HUDEP-2 (cell line): ENCODE measurements at regions not wholly inside any gene's neighbourhood (a gene's known extent, or its start where the extent isn't known, plus 50 kb on each side); places are given as distances from the start of the nearest gene placed in this dataset.
"Not testable (repeated sequence)": the region's sequence is repeated elsewhere in the genome, so short reads cannot be mapped to it uniquely, and the experiment has no call there.

Experiments
- DNase-seq, 76 experiments: peaks; one replicate each; lab custom pipeline; 2025; ENCODE audit not compliant: unreplicated experiment in 76 of 76; lab: John Stamatoyannopoulos, UW

DNA sequence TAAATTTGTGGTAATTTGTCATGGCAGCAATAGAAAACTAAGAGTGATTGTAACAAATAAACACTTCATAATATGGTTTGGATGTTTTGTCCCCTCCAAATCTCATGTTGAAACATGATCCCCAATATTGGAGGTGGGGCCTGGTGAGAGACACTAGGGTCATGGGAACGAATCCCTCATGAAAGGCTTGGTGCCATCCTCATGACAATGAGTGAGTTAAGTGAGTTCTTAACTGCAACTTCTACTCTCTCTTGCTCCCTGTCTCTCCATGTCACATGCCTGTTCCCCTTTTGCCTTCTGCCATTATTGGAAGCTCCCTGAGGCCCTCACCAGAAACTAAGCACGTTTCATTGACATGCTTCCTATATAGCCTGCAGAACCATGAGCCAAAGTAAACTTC, 1233.2 kb downstream of the OLFM4 start:
- DNase-seq: no peak

- no peak for DNase-seq
Measured at GRCh38 chr13:54263868-54264267, 1235.3 kb downstream of the OLFM4 start.

GRCh38 chr13:54267253-54267668, 1238.6 kb downstream of the OLFM4 start:
- DNase-seq: not testable (repeated sequence)

DNA sequence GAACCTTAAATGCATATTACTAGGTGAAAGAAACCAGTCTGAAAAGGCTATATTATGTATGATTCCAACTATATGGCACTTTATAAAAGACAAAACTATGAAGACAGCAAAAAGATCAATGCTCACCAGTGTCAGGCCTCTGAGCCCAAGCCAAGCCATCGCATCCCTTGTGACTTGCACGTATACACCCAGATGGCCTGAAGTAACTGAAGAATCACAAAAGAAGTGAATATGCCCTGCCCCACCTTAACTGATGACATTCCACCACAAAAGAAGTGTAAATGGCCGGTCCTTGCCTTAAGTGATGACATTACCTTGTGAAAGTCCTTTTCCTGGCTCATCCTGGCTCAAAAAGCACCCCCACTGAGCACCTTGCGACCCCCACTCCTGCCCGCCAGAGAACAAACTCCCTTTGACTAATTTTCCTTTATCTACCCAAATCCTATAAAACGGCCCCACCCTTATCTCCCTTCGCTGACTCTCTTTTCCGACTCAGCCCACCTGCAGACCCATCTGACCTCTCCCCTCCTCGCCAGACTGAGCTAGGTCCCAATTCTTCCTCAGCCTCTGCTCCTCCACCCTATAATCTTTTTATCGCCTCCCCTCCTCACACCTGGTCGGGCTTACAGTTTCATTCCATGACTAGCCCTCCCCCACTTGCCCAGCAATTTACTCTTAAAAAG, 1239.5 kb downstream of the OLFM4 start:
- DNase-seq: not testable (repeated sequence)

GRCh38 chr13:54287062-54287764, 1258.6 kb downstream of the OLFM4 start:
- DNase-seq: no peak

- no peak for DNase-seq
Measured at GRCh38 chr13:54301085-54301484, 1272.5 kb downstream of the OLFM4 start.

GRCh38 chr13:54305377-54305776, 1276.8 kb downstream of the OLFM4 start:
- no peak for DNase-seq

- DNase-seq: no peak
Measured at GRCh38 chr13:54312885-54313284, 1284.3 kb downstream of the OLFM4 start.

- no peak for DNase-seq
Measured at GRCh38 chr13:54317722-54318121, 1289.1 kb downstream of the OLFM4 start.

- no peak for DNase-seq
Measured at GRCh38 chr13:54337540-54337939, 1308.9 kb downstream of the OLFM4 start.

GRCh38 chr13:54347531-54347930, 1318.9 kb downstream of the OLFM4 start:
- no peak for DNase-seq

DNA sequence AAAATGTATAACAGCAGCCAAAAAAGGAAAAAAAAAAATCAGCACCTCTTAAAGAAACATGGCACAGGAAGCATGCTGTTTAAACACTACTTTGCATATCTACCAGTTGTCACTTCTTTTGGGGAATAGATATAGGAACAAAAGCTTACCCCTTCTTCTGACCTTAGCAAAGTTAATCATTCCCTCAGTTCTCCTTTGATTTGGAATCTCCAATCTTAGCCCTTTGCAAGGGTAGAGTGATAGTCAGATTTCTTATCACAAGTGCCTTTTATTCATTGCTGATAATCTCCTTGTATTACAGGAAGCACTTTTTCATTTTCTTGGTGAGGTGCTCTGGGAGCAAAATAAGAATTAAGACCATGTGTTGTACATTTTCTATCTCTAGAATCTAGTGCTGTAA, 1327.6 kb downstream of the OLFM4 start:
- no peak for DNase-seq

GRCh38 chr13:54356849-54357248, 1328.2 kb downstream of the OLFM4 start:
- no peak for DNase-seq

DNA sequence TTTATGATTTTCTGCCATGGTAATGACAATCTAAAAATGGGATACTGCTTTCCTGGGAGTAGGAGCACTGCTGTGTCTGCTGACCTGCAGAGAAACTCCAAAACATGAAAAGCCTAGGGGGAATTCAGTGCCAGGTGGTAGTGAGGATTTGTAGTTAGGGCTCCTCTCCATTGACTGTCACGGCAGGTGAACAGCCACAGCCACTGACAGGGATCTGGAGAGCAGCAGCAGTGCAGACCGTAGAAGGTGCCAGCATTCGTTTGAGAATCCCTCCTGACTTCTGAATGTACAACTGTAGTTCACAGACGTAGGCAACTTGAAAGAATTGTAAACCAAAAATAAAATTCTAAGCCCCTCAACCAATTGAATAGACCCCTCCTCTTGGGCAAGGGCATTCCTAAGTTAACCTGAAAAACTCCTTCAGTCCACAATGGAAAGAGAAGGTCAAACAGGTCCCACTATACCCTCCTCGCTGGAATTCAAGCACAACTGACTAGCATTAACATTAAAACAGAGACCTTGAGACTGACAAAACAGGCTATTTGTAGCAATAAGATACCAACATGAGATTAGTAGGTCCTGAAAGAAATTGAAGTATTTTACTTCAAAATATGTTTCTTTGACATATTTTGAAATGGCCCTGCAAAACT, 1328.8 kb downstream of the OLFM4 start:
- no peak for DNase-seq

- no peak for DNase-seq
Measured at GRCh38 chr13:54361460-54361859, 1332.8 kb downstream of the OLFM4 start.

GRCh38 chr13:54366728-54367127, 1338.1 kb downstream of the OLFM4 start:
- no peak for DNase-seq

DNA sequence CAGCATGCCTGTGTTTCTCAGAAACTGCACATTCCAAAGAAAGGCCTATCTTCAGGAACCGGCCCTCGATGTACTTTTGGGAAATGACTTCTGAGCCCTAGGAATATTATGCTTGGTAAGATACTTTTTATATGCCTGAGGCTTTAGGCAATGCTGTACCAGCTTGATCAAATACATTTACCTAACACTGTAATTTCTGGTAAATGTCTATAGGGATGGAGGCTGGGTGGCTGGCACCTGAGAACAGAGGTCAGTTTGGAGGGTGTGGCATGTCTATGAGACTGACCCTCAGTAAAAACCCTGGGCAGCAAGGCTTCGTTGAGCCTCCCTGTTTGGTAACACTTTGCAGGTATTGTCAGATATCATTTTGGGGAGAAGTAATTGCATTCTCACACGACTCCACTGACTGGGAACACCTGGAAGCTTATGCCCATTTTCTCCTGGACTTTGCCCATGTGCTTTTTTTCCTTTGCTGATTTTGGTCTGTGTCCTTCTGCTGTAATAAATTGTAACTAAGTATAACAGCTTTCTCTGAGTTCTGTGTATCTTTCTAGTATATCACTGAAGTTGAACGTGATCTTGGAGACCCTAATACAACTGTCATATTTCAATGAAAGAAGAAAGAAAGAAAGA, 1339.1 kb downstream of the OLFM4 start:
- DNase-seq: no peak

- DNase-seq: no peak
Measured at GRCh38 chr13:54368387-54368786, 1339.8 kb downstream of the OLFM4 start.

DNA sequence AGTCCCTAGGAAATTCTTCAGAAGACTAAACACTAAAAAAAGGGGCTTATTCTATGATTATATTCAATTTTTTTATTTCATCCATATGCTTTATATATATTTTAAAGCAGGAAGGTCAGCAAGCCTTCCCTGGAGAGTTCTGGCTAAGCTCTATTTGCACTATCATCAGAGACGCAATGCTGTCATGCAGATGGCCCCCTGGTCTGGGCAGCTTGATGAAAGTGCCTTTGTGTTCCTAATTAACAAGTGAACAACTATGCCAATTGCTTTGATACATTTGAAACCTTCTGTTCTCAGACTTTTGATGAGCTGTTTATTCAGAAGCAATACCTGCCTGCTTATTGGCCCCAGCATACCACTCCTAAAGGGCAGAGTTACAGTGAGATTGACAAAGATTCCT, 1344.6 kb downstream of the OLFM4 start:
- DNase-seq: no peak

- DNase-seq: no peak
Measured at GRCh38 chr13:54379461-54379860, 1350.8 kb downstream of the OLFM4 start.

GRCh38 chr13:54383604-54384003, 1355.0 kb downstream of the OLFM4 start:
- no peak for DNase-seq
